PFSK-1 (cell line): ENCODE measurements at regions not wholly inside any gene's neighbourhood (a gene's known extent, or its start where the extent isn't known, plus 50 kb on each side); places are given as distances from the start of the nearest gene placed in this dataset.

Experiments
- POLR2AphosphoS5 ChIP-seq: IDR thresholded peaks from 2 replicates; pipeline ENCODE4 v1.6.1; 2012; ENCODE audit warnings: low read depth, mild to moderate bottlenecking, control low read depth, low read length, moderate library complexity
- REST ChIP-seq, 2 experiments: IDR thresholded peaks; 2 replicates each; pipeline versions ENCODE4 v1.6.1 to v1.8.0; 2011 to 2012; ENCODE audit warnings: low read depth in 2 of 2, low read length in 2 of 2, control low read depth in 1 of 2, inconsistent platforms in 1 of 2, mild to moderate bottlenecking in 1 of 2, moderate library complexity in 1 of 2; ENCODE audit not compliant: insufficient read depth in 1 of 2
- SIN3A ChIP-seq: IDR thresholded peaks from 2 replicates; pipeline ENCODE4 v1.6.1; 2012; ENCODE audit warnings: mild to moderate bottlenecking, low read length, moderate library complexity, borderline replicate concordance; ENCODE audit not compliant: insufficient read depth
- TAF1 ChIP-seq: IDR thresholded peaks from 2 replicates; pipeline ENCODE4 v1.6.1; 2012; ENCODE audit warnings: low read length, control low read depth, borderline replicate concordance; ENCODE audit not compliant: insufficient read depth

GRCh38 chr21:15247613-15248012 is 182.8 kb upstream of the NRIP1 start:
- TF ChIP-seq POLR2AphosphoS5 (no peak), REST (IDR thresholded peaks at IDR 0.05; ENCODE audit: insufficient read depth in 1 of 2, low read depth in 2 of 2, low read length in 2 of 2) (no peak), TAF1 (no peak), SIN3A (no peak)
